ENCODE measurements at regions not wholly inside any gene's neighbourhood (a gene's known extent, or its start where the extent isn't known, plus 50 kb on each side); places are given as distances from the start of the nearest gene placed in this dataset.

DNA sequence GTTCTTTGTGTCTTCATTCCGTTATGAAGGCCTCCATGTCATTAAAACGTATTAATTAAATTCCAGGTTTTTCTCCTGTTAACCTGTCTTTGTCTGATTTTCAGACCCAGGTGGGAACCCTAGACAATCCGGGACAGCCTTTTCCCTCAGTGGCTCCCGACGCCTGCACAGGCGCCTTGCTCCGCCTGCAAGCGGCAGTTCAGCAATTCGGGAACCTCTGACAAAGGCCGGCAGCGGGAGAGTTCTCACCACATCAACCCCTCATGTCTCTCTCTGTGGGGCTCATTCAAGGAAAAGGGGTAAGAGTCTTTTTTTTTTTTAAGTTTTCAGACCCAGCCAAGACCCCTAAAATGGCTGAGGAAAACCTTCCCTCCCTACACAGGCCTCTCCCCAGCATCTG is 259.8 kb upstream of the SALL3 start:
- H3K9me3 Mint-ChIP-seq (ENCODE audit: low read depth): no peaks in the 10 kb centered on the region
- no peaks in the 10 kb centered on the region for H3K36me3 Mint-ChIP-seq (ENCODE audit: low read depth)
- intact Hi-C loops (cut with DNase I, micrococcal nuclease): loop anchor here in 1 of 2 experiments (10.0 kb wide), 1 partner anchor 55 kb away; no protein-coding TSS in a partner anchor
- no peak overlapping the region for H3K4me3 Mint-ChIP-seq
- peaks cover 13% of the 10 kb centered on the region for H3K27me3 Mint-ChIP-seq
- no peak for DNase-seq
- H3K27ac Mint-ChIP-seq: no peak overlapping the region
- CTCF ChIA-PET: no interaction called here
- H3K4me1 Mint-ChIP-seq: no peaks in the 10 kb centered on the region
- no peak for ATAC-seq
- POLR2A ChIA-PET: no interaction called here

DNA sequence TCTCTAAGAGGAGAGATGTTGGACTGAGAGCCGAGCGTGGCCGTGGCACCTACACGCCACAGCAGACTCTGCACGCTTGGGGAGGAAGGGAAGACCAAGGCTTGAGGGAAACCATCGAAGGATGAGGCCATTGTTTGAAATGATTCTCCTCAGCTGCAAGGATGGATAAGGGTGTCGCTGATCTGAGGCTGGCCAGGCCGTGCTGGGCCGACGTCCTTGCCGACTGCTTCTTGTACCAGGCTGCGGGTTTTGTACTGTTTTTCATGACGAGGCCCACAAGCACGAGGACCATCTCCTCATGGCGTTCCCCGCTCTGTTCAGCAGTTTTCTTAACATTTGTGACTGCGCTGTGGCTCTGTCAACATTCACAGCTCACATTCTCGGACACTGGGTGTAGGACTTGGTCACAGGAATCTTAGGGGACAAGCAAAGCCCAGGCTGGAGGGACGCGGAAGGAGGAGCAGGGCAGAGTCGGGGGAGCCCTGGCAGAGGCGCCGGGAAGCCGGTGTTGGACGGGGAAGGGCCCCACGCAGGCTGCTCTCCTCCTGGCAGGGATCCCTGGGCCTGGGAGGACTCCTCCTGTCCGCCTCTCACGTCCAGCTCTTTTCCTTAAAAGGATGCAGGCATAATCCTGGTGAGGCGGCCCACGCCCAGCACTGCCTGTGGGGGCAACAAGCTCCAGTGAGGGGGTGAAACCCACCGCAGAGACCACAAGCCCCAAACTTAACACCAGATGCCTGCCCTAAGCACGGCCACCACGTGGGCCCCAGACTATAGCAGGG is 259.0 kb upstream of the SALL3 start:
- CTCF ChIA-PET: no interaction called here
- intact Hi-C loops (cut with DNase I, micrococcal nuclease): loop anchor here in 1 of 2 experiments (10.0 kb wide), 1 partner anchor 54 kb away; no protein-coding TSS in a partner anchor
- Mint-ChIP-seq H3K4me3 (no peak overlapping the region), H3K4me1 (no peaks in the 10 kb centered on the region), H3K27ac (no peak overlapping the region), H3K9me3 (ENCODE audit: low read depth) (no peaks in the 10 kb centered on the region), H3K27me3 (peaks cover 13% of the 10 kb centered on the region), H3K36me3 (ENCODE audit: low read depth) (no peaks in the 10 kb centered on the region)
- ATAC-seq (no peak), DNase-seq (no peak)
- POLR2A ChIA-PET: no interaction called here

DNA sequence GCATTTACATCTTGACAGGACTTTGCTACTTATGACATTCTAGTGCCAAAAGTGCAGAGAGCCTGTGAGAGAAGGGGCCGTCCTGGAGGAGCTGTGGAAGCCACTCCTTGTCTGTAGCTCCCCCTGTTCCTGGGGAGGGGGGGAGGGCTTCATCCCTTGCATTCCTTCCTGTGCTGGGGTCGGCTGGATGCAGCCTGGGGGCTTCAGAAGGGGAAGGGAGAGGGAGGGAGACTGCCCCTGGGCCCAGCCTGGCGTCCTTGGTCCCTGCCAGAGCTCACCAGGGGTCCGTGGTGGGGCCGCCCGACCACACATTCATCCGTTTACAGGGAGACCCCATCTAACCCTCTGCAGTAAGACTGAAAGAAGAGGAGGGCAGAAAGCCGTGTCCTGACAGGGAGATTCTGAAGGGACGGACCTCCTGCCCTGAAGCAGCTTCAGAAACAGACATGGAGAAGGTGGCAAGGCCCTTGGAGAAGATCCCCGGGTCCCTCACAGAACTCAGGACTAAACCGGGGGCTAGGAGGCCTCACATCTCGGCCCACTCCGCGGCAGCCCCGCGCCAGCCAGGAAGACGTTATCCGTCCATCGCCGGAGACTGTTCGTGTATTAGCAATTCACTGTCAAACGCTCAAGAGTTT is 258.3 kb upstream of the SALL3 start:
- Mint-ChIP-seq H3K27me3 (peaks cover 13% of the 10 kb centered on the region), H3K4me3 (no peak overlapping the region), H3K4me1 (no peaks in the 10 kb centered on the region), H3K9me3 (ENCODE audit: low read depth) (no peaks in the 10 kb centered on the region), H3K27ac (no peak overlapping the region), H3K36me3 (ENCODE audit: low read depth) (no peaks in the 10 kb centered on the region)
- intact Hi-C loops (cut with DNase I, micrococcal nuclease): loop anchor here in 1 of 2 experiments (10.0 kb wide), 1 partner anchor 53 kb away; no protein-coding TSS in a partner anchor
- ChIA-PET POLR2A (no interaction called here), CTCF (no interaction called here)
- ATAC-seq (no peak), DNase-seq (no peak)

DNA sequence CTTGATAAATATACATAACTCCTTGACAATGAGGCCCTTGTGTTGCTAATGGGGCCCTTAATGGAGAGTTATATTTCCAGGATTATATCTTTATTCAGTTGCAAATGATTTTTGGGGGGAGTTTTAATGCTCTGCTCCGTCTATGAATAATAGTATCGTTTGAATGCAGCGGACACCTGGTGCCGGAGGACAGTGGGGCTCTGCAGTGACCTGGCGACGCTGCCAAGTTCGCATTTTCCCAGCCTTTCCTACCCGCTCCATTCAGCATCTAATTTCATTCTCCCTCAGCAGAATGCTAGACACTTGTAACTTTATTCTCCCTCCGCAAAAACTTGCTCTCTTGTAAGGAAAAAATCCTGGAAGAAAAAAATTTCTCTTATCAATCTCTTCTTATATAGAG is 257.6 kb upstream of the SALL3 start:
- ChIA-PET POLR2A (no interaction called here), CTCF (no interaction called here)
- Mint-ChIP-seq H3K27me3 (peaks cover 13% of the 10 kb centered on the region), H3K27ac (no peak overlapping the region), H3K4me3 (no peak overlapping the region), H3K36me3 (ENCODE audit: low read depth) (no peaks in the 10 kb centered on the region), H3K4me1 (no peaks in the 10 kb centered on the region), H3K9me3 (ENCODE audit: low read depth) (no peaks in the 10 kb centered on the region)
- intact Hi-C loops (cut with DNase I, micrococcal nuclease): loop anchor here in 1 of 2 experiments (10.0 kb wide), 1 partner anchor 53 kb away; no protein-coding TSS in a partner anchor
- DNase-seq (no peak), ATAC-seq (no peak)

DNA sequence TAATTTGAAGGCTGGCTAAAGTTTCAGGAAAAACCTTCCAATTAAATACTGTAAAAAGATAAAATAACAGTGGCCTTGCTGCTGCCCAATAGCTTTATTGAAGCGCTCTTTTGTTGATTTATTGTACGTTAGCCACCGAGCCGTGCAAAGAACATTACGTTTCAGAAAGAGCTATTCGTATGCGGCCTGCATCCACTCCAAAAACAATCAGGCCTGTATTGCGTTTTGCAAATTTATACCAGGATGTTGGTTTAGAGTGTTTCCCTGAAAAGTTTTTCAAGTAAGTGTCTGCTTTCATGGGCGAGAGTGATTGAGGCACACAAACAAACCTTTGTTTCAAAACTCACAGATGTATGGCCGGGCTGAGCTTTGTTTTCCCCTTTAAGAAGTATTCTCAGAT is 257.2 kb upstream of the SALL3 start:
- H3K4me1 Mint-ChIP-seq: no peaks in the 10 kb centered on the region
- no peaks in the 10 kb centered on the region for H3K9me3 Mint-ChIP-seq (ENCODE audit: low read depth)
- peaks cover 13% of the 10 kb centered on the region for H3K27me3 Mint-ChIP-seq
- ChIA-PET POLR2A (no interaction called here), CTCF (no interaction called here)
- no peak overlapping the region for H3K27ac Mint-ChIP-seq
- H3K36me3 Mint-ChIP-seq (ENCODE audit: low read depth): no peaks in the 10 kb centered on the region
- H3K4me3 Mint-ChIP-seq: no peak overlapping the region
- DNase-seq (no peak), ATAC-seq (no peak)
- intact Hi-C loops (cut with DNase I, micrococcal nuclease): loop anchor here in 1 of 2 experiments (10.0 kb wide), 1 partner anchor 52 kb away; no protein-coding TSS in a partner anchor

DNA sequence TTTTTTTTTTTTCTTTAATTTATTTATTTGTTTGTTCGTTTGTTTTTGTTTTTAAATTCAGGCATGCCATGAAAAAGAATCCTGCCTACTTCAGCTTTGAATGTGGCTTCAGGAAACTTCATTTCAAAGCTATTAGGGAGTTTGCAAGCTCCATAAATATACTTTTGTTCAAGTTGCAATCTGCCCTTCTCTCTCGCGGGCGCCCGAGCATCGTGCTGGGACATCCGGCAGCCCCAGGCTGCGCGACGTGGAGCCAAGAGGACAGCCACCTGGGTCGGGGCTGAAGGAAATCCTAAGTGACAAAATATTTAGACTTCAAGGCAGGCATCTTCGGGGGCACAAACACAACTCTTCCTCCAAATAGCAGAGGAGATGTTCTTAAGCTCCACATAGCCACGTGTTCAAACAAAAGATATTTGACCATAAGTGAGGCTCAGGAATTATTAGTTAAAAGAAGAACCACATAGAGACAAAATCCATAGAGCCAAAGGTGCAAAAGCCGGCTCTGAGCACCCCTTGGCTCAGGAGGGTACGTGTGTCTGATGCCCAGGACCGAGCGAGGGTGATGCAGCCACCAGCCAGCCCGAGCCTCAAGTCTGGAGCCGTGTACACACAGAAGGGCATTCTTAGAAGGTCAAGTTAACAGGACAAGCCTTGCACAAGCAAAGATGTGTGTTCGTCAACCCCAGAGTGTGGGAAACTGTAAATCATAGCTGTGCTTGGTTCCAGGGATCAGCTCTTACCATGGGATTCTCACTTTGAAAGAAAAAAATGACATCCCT is 256.5 kb upstream of the SALL3 start:
- ChIA-PET POLR2A (no interaction called here), CTCF (no interaction called here)
- H3K27ac Mint-ChIP-seq: no peak overlapping the region
- intact Hi-C loops (cut with DNase I, micrococcal nuclease): loop anchor here in 1 of 2 experiments (10.0 kb wide), 1 partner anchor 52 kb away; no protein-coding TSS in a partner anchor
- H3K36me3 Mint-ChIP-seq (ENCODE audit: low read depth): no peaks in the 10 kb centered on the region
- no peaks in the 10 kb centered on the region for H3K4me1 Mint-ChIP-seq
- ATAC-seq (no peak), DNase-seq (no peak)
- H3K27me3 Mint-ChIP-seq: peaks cover 13% of the 10 kb centered on the region
- H3K4me3 Mint-ChIP-seq: no peak overlapping the region
- no peaks in the 10 kb centered on the region for H3K9me3 Mint-ChIP-seq (ENCODE audit: low read depth)

DNA sequence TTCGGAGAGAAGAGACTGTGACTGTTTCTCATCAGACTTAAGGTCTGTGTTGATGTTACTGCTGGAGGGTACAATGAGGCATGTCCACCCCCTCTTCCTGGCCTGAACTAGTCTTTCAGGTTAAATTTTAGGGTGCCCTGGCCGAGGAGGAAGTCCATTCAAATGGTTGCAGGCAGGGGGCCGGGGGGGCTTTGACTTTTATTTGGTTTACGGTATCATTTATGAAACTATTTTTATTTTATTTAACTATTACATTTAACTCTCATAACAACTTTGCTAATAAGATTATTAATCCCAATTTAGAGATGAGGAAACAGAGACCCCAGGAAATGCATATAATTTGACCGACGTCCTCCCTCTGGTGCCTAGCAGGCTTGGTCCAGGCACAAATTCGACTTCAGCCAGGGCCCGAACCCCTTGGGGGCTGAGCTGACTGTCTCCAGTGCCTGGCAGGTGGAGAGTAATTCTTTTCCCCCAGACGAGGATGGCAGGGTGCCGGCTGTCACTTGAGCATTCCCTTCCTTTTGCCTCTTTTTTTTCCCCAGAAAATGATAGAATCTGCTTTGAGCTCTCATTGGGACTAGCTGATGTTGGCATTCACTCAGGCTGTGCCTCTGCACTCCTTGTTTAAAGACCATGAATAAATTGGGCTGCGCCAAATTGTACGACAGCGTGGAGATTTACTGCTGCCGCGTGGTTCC is 255.3 kb upstream of the SALL3 start:
- POLR2A ChIA-PET: no interaction called here
- intact Hi-C loops (cut with DNase I, micrococcal nuclease): loop anchor here in 1 of 2 experiments (10.0 kb wide), 1 partner anchor 50 kb away; no protein-coding TSS in a partner anchor
- no peak for ATAC-seq
- Mint-ChIP-seq H3K36me3 (ENCODE audit: low read depth) (no peaks in the 10 kb centered on the region), H3K9me3 (ENCODE audit: low read depth) (no peaks in the 10 kb centered on the region), H3K27me3 (peaks cover 13% of the 10 kb centered on the region), H3K4me3 (no peak overlapping the region), H3K4me1 (no peaks in the 10 kb centered on the region), H3K27ac (no peak overlapping the region)
- no peak for DNase-seq
- CTCF ChIA-PET: no interaction called here

DNA sequence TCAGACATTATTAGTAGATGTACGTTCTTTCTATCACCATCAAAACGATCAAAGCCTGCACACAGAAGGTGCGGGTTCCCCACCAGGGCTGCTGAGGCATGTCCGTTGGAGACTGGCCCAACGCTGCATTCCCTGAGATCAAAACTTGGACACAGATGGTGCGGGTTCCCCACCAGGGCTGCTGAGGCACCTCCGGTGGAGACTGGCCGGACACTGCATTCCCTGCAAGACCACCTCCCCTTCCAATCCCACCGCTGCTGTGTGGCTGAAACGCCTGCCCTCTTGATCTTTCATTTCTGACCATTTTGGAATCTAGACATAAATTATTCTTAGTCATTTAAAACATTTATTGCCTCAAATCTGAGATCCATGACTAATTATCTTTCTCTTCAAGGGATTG is 254.2 kb upstream of the SALL3 start:
- DNase-seq (no peak), ATAC-seq (no peak)
- Mint-ChIP-seq H3K4me1 (no peaks in the 10 kb centered on the region), H3K36me3 (ENCODE audit: low read depth) (no peaks in the 10 kb centered on the region), H3K9me3 (ENCODE audit: low read depth) (no peaks in the 10 kb centered on the region), H3K27ac (no peak overlapping the region), H3K4me3 (no peak overlapping the region), H3K27me3 (peaks cover 11% of the 10 kb centered on the region)
- ChIA-PET CTCF (no interaction called here), POLR2A (no interaction called here)
- intact Hi-C loops (cut with DNase I, micrococcal nuclease): loop anchor here in 1 of 2 experiments (10.0 kb wide), 1 partner anchor 49 kb away; no protein-coding TSS in a partner anchor

DNA sequence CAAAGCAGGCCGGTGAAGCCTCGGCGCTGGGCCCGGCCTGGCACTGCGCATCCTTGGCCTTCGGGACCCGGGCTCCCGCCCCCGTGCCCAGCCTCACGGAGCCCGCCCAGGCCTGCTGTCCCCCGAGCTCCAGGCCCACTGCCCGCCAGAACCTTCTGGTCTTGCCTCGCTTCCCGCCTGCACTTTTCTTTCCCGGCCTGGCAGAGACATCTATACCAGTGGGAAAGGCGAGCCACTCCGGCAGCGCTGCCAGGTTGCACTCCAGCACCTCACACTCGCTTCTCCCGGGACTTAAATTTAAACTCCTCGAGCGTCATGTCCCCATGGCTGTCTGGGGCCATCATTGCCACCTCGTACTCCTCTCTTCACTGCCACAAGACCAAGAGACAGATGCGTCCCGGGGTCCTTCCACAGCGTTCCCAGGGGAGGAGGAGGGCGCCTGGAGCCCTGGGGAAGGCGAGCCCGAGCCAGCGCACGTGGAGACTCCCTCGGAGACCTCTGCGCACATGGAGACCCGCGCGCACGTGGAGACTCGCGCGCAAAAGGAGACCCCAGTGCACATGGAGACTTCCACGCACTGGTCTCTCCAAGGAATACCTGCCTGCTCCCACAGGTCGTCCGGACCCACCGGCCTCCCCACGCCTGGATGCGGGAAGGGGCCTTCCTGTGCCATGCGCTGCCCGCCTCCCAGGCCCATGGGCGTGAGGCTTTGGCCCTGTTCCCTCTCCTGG is 253.1 kb upstream of the SALL3 start:
- CTCF ChIA-PET: no interaction called here
- DNase-seq (no peak), ATAC-seq (no peak)
- Mint-ChIP-seq H3K4me3 (no peak overlapping the region), H3K9me3 (ENCODE audit: low read depth) (no peaks in the 10 kb centered on the region), H3K4me1 (no peaks in the 10 kb centered on the region), H3K27ac (no peak overlapping the region), H3K27me3 (peaks cover 11% of the 10 kb centered on the region), H3K36me3 (ENCODE audit: low read depth) (no peaks in the 10 kb centered on the region)
- intact Hi-C loops (cut with DNase I, micrococcal nuclease): loop anchor here in 1 of 2 experiments (10.0 kb wide), 1 partner anchor 48 kb away; no protein-coding TSS in a partner anchor
- POLR2A ChIA-PET: no interaction called here

DNA sequence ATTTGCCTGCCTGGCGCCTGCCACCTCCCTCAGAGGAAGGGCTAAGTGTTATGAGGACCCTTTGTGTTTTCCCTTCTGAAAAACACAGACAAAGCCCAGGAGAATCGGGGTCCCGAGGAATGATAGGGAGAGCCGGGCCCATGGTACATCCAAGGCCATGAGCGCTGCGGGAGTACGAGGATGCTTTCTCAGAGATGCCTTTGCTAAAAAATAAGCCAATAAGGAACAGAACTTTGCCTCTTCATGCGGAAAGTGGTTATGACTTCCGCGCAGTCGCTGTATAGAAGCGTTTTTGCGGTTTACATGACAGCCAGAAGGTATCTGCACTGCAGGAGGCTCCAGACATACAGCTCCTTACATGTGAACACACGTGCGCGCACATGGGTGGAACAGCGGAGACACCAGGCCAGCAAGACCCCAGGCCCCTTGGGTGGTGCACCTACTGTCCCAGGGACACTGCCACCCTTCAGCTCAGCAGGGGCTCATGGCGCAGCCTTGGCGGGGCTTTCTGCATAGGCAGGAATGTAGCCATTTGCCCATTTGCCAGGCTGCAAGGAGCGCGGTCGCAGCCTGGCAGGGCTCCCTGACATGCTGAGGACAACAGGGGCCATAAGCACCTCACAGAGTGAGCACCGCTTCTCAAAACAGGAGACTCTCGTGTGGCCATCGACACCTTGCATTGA is 252.4 kb upstream of the SALL3 start:
- Mint-ChIP-seq H3K36me3 (ENCODE audit: low read depth) (no peaks in the 10 kb centered on the region), H3K27ac (no peak overlapping the region), H3K27me3 (peaks cover 11% of the 10 kb centered on the region), H3K9me3 (ENCODE audit: low read depth) (no peaks in the 10 kb centered on the region), H3K4me3 (no peak overlapping the region), H3K4me1 (no peaks in the 10 kb centered on the region)
- CTCF ChIA-PET: no interaction called here
- intact Hi-C loops (cut with DNase I, micrococcal nuclease): loop anchor here in 1 of 2 experiments (10.0 kb wide), 1 partner anchor 48 kb away; no protein-coding TSS in a partner anchor
- POLR2A ChIA-PET: no interaction called here
- DNase-seq (no peak), ATAC-seq (no peak)
